ENCODE measurements at regions not wholly inside any gene's neighbourhood (a gene's known extent, or its start where the extent isn't known, plus 50 kb on each side); places are given as distances from the start of the nearest gene placed in this dataset.

- no peak for TF ChIP-seq CTCF (conservative IDR thresholded peaks at IDR 0.05; ENCODE audit: low read length)
- TF ChIP-seq EZH2phosphoT487 (IDR thresholded peaks at IDR 0.05; ENCODE audit: borderline replicate concordance) = no peak
These were observed 162.3 kb downstream of the INHBA start for GRCh38 chr7:41540601-41541000.
